HG02642 (cell line): ENCODE measurements at regions not wholly inside any gene's neighbourhood (a gene's known extent, or its start where the extent isn't known, plus 50 kb on each side); places are given as distances from the start of the nearest gene placed in this dataset.
"Not testable (repeated sequence)": the region's sequence is repeated elsewhere in the genome, so short reads cannot be mapped to it uniquely, and the experiment has no call there.

Experiments
- ATAC-seq: cut with Tn5 transposase; IDR thresholded peaks from one replicate; pipeline ENCODE4 v1.9.1; 2021; ENCODE audit warnings: mild to moderate bottlenecking; ENCODE audit not compliant: unreplicated experiment, poor library complexity

DNA sequence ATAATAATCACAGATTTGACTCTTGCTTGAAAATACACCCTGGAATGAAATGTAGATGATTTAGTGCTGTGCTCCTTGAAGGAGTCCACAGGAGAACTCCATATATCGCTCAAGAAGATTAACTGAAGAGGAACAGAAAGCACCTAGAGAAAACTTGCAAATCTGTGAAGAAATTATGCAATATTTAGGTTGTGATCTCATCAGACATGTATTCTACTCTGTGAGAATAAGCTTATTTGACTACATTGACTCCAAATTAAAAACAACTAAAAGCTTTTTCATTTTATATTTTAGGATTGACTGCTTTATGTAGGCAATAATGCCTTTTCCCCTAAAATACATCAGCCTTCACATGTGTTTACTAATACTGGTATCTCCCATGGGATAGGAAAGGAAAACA is 906.6 kb upstream of the LRATD1 start:
- no peak for ATAC-seq

DNA sequence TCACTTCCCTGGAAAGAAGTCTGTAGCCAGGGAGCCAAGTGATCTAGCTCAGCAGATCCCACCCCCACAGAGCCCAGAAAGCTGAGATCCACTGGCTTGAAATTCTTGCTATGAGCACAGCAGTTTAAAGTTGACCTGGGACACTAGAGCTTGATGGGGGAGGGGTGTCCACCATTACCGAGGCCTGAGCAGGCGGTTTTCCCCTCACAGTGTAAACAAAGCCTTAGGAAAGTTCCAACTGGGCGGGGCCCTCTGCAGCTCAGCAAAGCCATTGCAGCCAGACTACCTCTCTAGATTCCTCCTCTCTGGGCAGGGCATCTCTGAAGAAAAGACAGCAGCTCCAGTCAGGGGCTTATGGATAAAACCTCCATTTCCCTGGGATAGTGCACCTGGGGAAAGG is 887.2 kb upstream of the LRATD1 start:
- no peak for ATAC-seq

DNA sequence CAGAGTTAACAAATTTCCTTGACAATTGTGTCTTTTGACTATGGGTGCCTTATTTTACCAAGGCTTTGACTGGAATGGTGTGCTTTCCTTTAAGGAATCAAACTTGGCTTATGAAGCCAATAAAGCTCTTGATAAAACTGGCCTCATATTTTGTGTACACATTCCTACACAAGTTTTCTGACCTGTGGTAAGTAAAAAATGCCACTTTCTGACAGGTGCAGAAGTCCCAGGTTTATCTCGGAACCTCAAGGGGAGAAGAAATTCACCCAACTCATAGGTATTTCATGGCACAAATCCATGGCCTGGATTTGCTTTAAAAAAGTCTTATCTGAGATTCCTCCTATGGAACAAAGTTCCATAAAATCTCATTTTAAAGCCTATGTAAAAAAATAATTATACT is 880.6 kb upstream of the LRATD1 start:
- no peak for ATAC-seq

DNA sequence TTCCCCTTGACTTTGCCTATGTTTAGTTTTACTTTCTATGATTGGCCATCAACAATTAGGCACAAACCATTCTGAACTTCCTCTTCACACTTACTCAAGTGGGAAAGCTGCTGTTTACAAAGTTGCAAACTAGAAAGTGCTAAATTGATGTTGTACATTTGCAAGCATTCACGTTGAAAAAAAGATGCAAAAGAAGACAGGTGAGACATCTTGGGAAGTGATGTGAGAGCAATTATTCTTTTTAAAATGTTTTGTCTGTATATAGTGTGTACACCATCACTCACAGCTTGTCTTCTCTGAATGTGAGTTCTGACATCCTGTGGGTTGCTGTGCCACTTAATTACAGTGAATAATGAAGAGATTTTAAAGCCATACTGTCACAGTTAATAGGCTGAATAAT is 874.1 kb upstream of the LRATD1 start:
- ATAC-seq = no peak

DNA sequence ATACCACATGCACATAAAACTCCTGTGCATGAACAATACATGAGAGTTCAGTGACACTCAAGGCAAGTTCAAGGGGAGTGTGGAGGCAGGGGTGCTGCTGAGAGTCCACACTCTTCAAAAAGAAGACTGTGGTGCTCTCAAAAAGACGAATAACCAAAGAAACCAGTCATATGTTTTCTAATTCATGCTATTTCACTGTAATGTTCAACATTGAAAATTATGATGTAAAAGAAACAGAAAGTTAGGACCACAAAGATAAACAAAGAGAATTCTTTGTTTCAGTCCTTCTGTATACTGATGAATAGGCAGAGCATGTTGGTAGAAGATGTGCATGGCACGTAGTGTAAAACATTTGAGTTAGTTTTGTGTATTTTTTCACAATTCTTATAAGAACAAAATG is 864.2 kb upstream of the LRATD1 start:
- no peak for ATAC-seq

DNA sequence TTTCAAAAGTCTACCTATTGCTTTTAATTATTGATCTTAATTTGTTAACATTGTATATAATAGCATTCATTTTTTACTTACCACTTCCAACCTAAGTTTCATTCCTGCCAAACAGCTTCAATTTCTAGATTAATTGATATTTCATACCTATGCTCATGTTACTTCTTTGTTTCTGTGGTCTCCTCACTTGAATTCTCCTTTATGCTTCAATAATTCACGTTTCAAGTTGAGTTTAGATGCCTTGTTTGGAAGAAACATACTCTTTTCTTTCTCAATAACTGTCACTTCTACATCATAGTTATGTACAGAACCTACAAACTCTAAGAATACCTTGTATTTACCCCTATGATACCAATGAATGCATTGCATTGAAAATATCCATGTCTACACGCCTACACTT is 862.2 kb upstream of the LRATD1 start:
- ATAC-seq = no peak

DNA sequence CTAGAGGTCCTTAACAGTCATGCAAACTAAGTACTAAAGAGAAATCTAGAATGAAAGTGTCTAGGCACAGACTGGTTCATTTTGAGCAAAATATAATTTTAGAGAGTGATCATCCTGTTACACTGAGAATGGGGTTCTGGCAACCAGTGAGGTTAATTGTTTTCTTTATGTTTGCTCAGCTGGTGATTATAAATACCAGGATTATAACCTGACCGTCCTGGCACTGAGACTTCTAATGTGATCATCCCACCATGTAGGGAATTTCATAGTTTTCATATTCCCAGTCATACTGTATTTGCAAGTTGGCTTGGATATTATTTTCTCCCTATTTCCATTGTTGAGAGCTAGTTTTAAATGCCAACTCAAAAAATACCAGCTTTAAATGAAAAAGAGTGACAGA is 852.5 kb upstream of the LRATD1 start:
- ATAC-seq = no peak

DNA sequence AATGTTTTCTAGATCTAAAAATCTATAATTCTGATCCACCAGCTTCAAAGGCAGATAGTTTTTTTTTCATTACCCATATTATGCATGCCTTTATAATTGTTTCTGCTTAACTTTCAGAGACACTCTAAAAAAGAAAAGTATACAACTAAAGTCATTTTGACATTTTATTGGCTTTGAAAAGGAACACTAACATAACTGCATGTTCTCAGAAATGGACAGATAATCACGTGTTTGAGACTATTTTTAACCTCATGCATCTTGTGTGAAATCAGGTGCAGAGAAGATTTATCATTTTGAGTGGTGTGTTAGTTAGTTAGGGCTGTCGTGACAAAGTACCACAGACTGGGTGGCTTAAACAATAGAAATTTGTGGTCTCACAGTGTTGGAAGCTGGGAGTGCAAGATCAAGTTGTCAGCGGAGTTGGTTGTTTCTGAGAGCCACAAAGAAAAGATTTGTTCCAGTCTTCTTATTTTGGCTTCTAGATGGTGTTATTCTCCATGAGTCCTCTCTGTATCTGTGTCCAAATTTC is 841.4 kb upstream of the LRATD1 start:
- no peak for ATAC-seq

DNA sequence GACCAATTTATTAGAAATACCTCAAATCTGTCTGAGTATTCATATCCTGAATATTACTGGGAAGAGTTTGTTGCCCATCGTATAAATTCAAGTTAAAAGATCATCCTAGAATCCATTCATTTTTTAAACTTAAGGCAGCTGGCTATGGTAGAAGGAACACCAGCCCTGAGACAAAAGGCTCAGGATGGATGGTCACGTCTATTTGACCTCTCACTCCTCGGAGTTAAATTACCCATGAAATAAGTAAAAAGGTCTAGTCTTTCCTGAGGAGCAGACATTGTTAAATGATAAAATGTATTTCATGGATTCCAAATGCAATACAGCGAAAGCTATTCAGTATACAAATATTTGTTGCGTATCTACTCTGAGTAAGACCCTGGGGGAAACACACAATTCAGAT is 826.0 kb upstream of the LRATD1 start:
- no peak for ATAC-seq

DNA sequence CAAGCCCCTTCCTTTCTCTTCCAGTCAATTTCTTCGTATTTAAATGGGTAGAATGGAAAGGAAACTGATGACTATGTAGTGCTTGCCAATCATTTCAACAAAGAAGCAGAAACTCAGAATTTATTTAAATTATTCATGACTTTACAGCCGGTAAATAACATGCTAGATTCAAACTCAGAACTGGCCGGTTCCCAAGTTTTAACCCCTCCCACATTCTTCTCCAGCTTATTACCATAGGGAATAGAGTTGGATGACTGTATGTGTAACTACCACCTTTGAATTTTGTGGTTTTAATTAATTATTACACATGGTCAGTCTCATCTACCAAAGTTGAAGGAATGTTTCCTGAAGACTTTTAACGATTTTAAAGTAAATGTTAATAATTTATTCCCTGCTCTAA is 819.3 kb upstream of the LRATD1 start:
- no peak for ATAC-seq

DNA sequence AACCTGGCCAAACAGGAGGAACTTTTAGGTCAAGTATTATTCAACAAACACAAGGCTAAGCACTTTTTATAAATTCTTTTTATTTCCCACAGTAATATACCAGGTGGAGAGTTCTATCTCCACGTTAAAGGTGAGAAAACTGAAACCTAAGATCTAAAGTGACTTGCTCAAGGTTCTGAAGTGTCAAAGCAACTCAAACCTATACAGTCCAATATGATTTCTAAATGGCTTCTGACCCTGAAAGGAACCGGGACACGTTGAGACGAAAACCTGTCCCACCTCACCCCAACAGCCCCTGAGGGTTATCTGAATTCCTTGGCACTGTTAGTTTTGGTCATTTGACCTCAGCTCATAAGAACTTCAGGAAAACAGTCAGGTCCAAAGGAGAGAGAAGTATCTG is 814.5 kb upstream of the LRATD1 start:
- ATAC-seq = no peak

DNA sequence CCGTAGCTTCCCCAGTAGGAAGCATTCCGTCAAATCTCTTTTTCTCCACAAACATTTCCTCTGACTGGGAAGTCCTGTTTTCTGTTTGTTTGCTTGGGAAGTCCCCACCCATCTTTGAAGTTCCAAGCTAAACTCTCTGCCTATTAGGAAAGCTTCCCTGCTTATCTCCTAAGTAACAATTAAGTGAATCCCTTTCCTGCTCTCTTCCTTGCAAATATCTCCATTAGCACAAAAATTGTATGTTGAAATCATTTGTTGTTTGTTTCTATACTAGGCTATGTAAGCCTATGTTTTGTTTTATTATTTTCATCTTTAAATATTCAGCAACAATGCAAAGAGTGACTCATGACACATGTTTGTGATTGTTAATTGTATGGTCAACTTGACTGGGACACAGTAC is 812.6 kb upstream of the LRATD1 start:
- no peak for ATAC-seq

DNA sequence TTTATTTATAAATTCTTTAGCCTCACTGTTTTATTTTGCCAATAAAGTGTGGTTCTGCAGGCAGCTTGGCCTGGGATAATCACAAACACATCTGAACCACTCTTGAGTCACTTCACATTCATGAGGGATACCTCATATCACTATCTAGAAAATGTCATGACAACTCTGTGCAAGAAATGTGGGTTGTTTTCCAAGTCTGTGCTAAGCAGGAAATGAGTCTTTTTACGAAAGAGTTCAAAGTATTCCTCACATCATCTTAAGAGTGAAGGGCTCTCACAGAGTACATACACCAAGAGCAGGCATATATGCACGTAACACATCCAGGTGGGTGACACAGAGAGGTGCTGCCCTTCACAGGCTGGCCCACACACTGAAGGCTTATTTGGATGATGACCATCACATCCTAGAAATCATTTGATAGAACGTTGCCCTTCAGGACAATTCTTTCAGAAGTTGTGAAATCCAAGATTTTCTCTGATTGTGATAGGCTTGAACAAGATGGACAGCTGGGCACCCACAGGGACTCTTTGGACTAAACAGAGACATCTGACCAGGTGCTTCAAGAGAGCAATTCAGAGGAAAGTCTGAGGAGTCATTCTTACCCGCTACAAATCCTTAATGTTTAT is 811.1 kb upstream of the LRATD1 start:
- no peak for ATAC-seq

DNA sequence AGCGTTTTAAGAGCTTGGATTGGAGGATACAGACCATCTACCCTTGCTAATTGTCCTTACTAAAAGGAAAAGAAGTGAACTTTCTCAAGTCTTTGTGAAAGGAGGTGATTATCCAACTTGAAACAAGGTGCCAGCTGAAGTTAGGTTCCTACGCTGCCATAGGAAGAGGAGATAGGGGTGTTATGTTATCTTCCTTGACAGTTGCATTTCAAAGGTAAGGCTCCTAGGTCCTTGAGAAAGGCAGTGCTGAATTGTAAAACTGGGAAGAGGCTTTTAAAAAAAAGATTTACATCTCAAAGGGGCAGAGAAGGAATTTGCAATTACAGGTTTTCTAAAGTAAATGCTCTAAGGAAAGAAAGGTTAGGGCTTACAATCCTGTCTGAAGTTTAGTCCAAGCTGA is 810.2 kb upstream of the LRATD1 start:
- ATAC-seq = no peak

DNA sequence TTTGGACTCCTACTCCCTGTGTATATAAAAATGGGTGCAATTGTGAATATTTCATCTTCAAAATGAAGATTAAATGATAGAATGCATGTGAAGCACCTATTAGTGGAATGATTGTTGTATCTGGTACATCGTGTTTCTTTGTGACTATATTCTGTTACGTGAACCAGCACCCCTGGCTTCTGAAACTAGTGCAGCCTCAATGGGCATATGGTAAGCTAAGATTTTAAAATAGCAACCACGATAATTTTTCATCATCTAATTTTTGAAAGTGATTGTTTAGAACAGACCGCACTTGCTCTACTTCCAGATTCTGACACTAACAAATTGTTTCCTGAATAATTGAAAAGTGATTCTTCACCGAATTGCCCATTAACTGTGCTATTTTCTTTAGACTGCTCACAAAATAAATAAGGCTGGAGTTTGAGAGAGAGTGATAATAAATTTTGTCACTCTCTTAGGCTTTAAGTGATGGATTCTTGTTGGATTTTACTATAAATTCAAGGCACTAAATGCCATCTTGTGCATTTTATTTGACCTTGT is 806.1 kb upstream of the LRATD1 start:
- ATAC-seq = no peak

DNA sequence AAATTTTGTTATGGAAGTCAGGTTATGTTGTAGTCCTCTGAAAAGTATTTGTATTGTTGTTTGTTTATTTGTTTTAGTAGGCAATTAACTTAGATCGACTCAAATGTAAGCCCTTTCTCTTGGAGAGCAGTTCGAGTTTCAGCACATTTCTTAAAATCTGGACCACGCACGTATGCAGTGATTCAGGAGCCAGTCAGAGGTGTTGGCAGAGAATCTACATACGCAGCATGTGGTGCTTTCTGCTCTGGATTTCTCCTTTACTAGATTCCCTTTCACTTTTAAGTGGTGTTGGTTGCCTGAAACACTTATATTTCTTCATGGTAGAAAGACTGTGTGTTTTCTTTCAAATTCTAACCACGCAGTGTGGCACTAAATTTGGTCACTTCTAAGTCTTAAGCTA is 773.9 kb upstream of the LRATD1 start:
- no peak for ATAC-seq

DNA sequence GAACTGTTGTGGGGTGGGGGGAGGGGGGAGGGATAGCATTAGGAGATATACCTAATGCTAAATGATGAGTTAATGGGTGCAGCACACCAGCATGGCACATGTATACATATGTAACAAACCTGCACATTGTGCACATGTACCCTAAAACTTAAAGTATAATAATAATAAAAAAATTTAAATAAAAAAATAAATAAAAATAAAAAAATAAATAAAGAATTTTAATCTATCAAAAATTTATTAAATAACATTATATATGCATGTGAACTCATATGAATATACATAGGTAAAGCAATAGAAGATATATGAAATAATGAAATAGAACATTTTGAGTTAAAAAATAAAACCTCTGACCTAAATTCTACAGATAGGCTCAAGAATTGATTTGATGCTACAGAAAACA is 764.2 kb upstream of the LRATD1 start:
- not testable (repeated sequence) for ATAC-seq

DNA sequence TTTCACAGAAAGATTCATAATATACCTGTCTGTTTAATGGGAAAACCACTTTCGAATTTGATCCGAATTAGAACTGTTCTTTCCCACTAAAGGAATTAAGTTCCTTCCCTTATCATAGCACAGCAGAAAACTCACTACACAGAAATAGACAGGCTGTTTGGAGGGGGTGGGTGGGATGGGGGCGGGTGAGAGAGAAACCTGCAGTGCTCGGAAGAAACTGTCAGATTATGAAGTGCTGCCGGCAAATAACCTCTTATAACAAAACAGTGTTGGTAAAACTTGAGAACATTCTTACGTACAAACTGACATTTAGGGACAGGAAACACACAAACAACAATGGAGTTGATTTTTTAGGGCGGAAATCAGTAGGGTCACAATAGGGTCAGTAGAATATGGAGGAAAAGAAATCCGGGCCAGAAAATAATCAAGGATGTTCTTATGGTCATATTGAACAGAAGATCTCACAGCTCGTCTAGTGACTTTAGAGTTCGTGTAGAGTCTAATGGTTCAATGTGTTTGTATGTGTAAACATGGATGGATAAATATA is 756.0 kb upstream of the LRATD1 start:
- no peak for ATAC-seq

DNA sequence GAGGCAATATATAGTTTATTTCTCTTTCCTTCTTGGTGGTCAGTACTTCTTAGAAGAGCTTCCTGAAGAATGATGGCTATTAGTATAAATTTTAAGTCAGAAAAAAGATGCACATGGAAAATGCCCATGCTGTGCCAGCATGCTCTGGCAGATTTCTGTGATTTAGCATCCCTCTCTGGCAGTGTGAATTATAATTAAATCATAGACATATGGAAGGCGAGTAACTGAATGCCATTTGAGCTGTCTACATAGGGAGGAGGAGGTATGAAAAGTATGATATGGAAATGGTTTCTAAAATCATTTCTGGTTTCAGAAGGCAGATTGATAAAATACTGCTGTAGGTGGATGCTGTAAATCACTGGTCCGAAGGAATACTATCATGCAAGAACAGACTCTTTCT is 754.9 kb upstream of the LRATD1 start:
- no peak for ATAC-seq

DNA sequence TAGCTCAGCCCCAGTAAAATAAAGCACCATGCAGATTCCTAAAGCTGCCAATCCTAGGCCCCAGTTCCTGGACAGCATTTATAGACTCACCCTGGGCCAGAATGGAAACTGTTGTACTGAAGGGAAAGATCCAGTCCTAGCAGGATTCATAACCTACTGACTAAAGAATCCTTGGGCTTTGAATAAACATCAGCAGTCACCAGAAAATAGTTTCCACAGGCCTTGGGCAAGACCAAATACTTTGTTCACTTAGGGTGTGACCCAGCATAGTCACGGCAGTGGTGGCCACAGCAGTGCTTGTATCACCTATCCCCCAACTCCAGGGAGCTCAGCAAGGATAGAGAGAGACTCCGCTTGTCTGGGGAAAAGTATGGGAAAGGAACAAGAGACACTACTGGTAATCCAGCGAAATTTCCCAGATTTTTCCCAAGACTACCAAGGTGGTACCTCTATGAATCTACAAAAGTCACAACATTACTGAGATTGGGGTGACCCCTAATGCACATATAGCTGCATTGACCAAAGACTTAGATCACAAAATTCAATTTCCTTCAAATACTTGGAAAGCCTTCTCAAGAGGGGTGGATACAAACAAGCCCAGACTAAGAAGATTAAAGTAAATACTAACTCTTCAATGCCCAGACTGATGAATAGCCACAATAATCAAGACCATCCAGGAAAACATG is 748.1 kb upstream of the LRATD1 start:
- no peak for ATAC-seq

DNA sequence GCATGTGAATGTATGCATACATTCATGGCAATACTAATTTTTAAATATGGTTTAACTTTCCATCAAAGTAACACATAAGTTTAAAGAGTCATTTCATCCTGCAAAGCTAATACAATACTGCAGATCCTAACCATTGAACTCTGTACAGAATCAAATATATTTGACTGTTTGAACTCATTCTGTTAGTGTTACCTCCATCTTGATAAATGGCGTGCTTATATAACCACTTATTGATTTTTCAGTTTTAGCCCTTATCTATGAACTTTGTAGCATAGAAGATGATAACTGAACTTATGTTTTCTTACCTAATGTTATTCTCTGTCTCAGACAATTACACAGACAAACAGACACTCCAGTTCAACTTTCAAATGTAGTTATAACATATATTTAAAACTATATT is 731.0 kb upstream of the LRATD1 start:
- no peak for ATAC-seq

DNA sequence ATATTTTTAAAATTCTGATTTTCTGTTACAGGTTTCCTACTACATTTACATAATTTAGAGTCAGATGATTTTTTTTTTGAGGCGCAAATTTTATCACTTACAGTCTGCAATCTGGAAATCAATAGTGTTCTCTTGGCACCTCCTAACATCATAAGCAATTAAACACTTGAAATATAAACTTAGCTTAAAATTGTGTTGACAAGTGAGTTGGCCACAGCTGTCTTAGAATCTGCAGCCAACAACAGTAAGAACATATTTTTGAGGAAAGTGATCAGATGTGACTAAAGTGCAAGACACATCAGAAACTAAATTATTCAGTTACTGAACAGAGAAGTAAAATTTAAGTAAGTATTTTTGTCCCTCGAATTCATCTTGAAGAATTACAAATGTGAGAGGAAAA is 726.7 kb upstream of the LRATD1 start:
- ATAC-seq = no peak
